CD14-positive monocyte (primary cell): ENCODE measurements at regions not wholly inside any gene's neighbourhood (a gene's known extent, or its start where the extent isn't known, plus 50 kb on each side); places are given as distances from the start of the nearest gene placed in this dataset.

Experiments used
- DNase-seq, 3 donors: peaks; one replicate each; pipeline ENCODE4 v3.0.0-alpha.2; 2011 to 2022
- H2AFZ ChIP-seq: 2 replicates; pipeline ENCODE4 v1.6.0; 2012; ENCODE audit warnings: mild to moderate bottlenecking, low read depth, low read length, inconsistent platforms; ENCODE audit not compliant: insufficient read depth, poor library complexity, severe bottlenecking
- H3K27ac ChIP-seq, 2 donors: 1 replicate in 1 of 2; 2 replicates in 1 of 2; pipeline ENCODE4 v1.5.1; 2012 to 2013; ENCODE audit warnings: low read length in 2 of 2, control low read depth in 1 of 2, inconsistent platforms in 1 of 2, low read depth in 1 of 2, mild to moderate bottlenecking in 1 of 2
- H3K27me3 ChIP-seq, 2 donors: one replicate each; pipeline versions ENCODE4 v1.6.0 to v1.6.1; 2011 to 2013; ENCODE audit warnings: low read length in 2 of 2; ENCODE audit not compliant: control insufficient read depth in 2 of 2, insufficient read depth in 2 of 2
- H3K36me3 ChIP-seq, 2 donors: replicated peaks in 1 of 2; 1 replicate in 1 of 2; 2 replicates in 1 of 2; pipeline versions ENCODE4 v1.5.1 to v1.6.1; 2012 to 2013; ENCODE audit warnings: low read length in 2 of 2, control low read depth in 1 of 2, inconsistent platforms in 1 of 2, mild to moderate bottlenecking in 1 of 2; ENCODE audit not compliant: insufficient read depth in 2 of 2, control insufficient read depth in 1 of 2
- H3K4me1 ChIP-seq, 2 donors: 1 replicate in 1 of 2; 2 replicates in 1 of 2; pipeline versions ENCODE4 v1.5.1 to v1.6.1; 2012 to 2013; ENCODE audit warnings: low read length in 2 of 2, control low read depth in 1 of 2, inconsistent platforms in 1 of 2, mild to moderate bottlenecking in 1 of 2, moderate library complexity in 1 of 2; ENCODE audit not compliant: insufficient read depth in 2 of 2, control insufficient read depth in 1 of 2
- H3K4me2 ChIP-seq: replicated peaks from 2 replicates; pipeline ENCODE3; 2012; ENCODE audit warnings: low read length, moderate library complexity, mild to moderate bottlenecking; ENCODE audit not compliant: poor library complexity, severe bottlenecking; ENCODE audit errors: extremely low read depth
- H3K4me3 ChIP-seq, 3 experiments: fragments of 200-600 bp in 1 of 3; sonication (generic) in 1 of 3; replicated peaks in 1 of 3; 1 replicate in 2 of 3; 2 replicates in 1 of 3; pipeline ENCODE4 v1.5.1; 2011 to 2013; ENCODE audit warnings: low read length in 3 of 3, mild to moderate bottlenecking in 3 of 3, control low read depth in 2 of 3, low read depth in 2 of 3, inconsistent platforms in 1 of 3, moderate library complexity in 1 of 3
- H3K79me2 ChIP-seq: 2 replicates; pipeline ENCODE4 v1.6.0; 2012; ENCODE audit warnings: mild to moderate bottlenecking, control low read depth, inconsistent platforms, low read length, moderate library complexity; ENCODE audit not compliant: insufficient read depth
- H3K9ac ChIP-seq: 2 replicates; pipeline ENCODE4 v1.6.0; 2017; ENCODE audit warnings: low read length, mild to moderate bottlenecking; ENCODE audit not compliant: insufficient read depth, poor library complexity, severe bottlenecking
- H3K9me3 ChIP-seq, 2 donors: replicated peaks in 1 of 2; 1 replicate in 1 of 2; 2 replicates in 1 of 2; pipeline versions ENCODE4 v1.5.1 to v1.6.1; 2012 to 2013; ENCODE audit warnings: low read length in 2 of 2, control low read depth in 1 of 2; ENCODE audit not compliant: control insufficient read depth in 1 of 2, insufficient read depth in 1 of 2
- H4K20me1 ChIP-seq: 2 replicates; pipeline ENCODE4 v1.6.0; 2012; ENCODE audit warnings: mild to moderate bottlenecking, low read length, control low read depth, moderate library complexity; ENCODE audit not compliant: insufficient read depth
- H3K27ac Mint-ChIP-seq, 7 donors: one replicate each; pipeline ENCODE4 v1.8.0; 2020; ENCODE audit warnings: mild to moderate bottlenecking in 7 of 7, mixed read lengths in 7 of 7, moderate library complexity in 6 of 7, inconsistent platforms in 2 of 7
- H3K27me3 Mint-ChIP-seq, 3 donors: one replicate each; pipeline ENCODE4 v1.8.0; 2021 to 2022; ENCODE audit warnings: low read depth in 3 of 3, mild to moderate bottlenecking in 3 of 3, mixed read lengths in 3 of 3, moderate library complexity in 3 of 3, inconsistent platforms in 1 of 3
- H3K36me3 Mint-ChIP-seq, 2 donors: one replicate each; pipeline ENCODE4 v1.8.0; 2020; ENCODE audit warnings: mixed read lengths in 2 of 2, inconsistent platforms in 1 of 2, mild to moderate bottlenecking in 1 of 2
- H3K4me1 Mint-ChIP-seq: one replicate; pipeline ENCODE4 v1.8.0; 2020; ENCODE audit warnings: mild to moderate bottlenecking, mixed read lengths
- H3K4me3 Mint-ChIP-seq, 2 donors: one replicate each; pipeline ENCODE4 v1.8.0; 2020; ENCODE audit warnings: mild to moderate bottlenecking in 2 of 2, mixed read lengths in 2 of 2, moderate library complexity in 1 of 2
- H3K9me3 Mint-ChIP-seq, 7 donors: one replicate each; pipeline ENCODE4 v1.8.0; 2020 to 2022; ENCODE audit warnings: mixed read lengths in 7 of 7, mild to moderate bottlenecking in 6 of 7, moderate library complexity in 6 of 7, inconsistent platforms in 2 of 7
- CTCF ChIP-seq: fragments of 200-600 bp; IDR thresholded peaks from one replicate; pipeline ENCODE4 v1.8.0; 2022; ENCODE audit warnings: antibody characterized with exemption, mild to moderate bottlenecking
- WGBS: methylation state at CpG from one replicate; pipeline ENCODE4 v1.1.5; 2013; ENCODE audit warnings: missing lambda C conversion rate; ENCODE audit not compliant: insufficient coverage; 5-methylcytosine and 5-hydroxymethylcytosine counted together
- intact Hi-C, 2 donors: fragments of 100-400 bp; cut with micrococcal nuclease; formaldehyde crosslinking; loops; one replicate each; pipeline versions ENCODE4 v1.15.0 to v1.15.1; 2023

DNA sequence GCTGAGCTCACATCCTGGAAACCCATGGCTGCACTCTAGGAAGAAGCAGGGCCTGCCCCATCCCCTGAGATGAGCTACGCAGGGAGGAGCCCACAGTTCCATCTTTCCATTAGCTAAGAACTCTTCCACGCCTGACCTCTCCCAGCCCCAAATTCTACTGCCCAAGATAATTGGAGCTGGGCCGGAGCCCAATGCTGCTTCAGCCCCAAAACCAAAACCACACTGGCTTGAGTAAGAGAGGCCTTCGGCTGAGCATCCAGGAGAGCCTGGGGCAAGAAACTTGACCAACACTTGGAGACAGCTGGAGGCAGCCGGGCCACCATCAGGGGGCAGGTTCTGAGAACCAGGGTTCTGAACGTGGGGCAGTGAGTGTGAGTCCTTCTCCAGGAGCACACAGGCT lies 116.1 kb upstream of the ZMIZ1 start:
- H3K36me3 Mint-ChIP-seq = no peaks in the 10 kb centered on the region
- peaks cover 0 to 6% of the 10 kb centered on the region in 2 donors for H3K4me1 ChIP-seq
- H3K27me3 Mint-ChIP-seq = peaks cover 1 to 14% (median 3%) of the 10 kb centered on the region in 3 donors
- no peaks in the 10 kb centered on the region for H3K9me3 Mint-ChIP-seq
- no peaks in the 10 kb centered on the region for H4K20me1 ChIP-seq
- no peaks in the 10 kb centered on the region for H3K36me3 ChIP-seq
- peaks cover 9% of the 10 kb centered on the region for H3K4me1 Mint-ChIP-seq
- H3K27me3 ChIP-seq = no peaks in the 10 kb centered on the region
- no peaks in the 10 kb centered on the region for H3K79me2 ChIP-seq
- no peak for DNase-seq
- H3K4me3 ChIP-seq = no peak overlapping the region
- H3K4me2 ChIP-seq = no peak overlapping the region
- intact Hi-C loops = loop anchor here in 1 of 2 donors (10.0 kb wide), 1 partner anchor 232 kb away; no protein-coding TSS in a partner anchor
- H3K4me3 Mint-ChIP-seq = no peak overlapping the region
- WGBS = 21% methylated on average over 5 of the region's 6 CpGs
- TF ChIP-seq CTCF = no peak
- H3K27ac ChIP-seq = no peak overlapping the region
- H3K9me3 ChIP-seq = no peaks in the 10 kb centered on the region
- no peak overlapping the region for H3K27ac Mint-ChIP-seq
- no peak overlapping the region for H3K9ac ChIP-seq
- peak overlapping the region; percentile 41 for H2AFZ ChIP-seq

DNA sequence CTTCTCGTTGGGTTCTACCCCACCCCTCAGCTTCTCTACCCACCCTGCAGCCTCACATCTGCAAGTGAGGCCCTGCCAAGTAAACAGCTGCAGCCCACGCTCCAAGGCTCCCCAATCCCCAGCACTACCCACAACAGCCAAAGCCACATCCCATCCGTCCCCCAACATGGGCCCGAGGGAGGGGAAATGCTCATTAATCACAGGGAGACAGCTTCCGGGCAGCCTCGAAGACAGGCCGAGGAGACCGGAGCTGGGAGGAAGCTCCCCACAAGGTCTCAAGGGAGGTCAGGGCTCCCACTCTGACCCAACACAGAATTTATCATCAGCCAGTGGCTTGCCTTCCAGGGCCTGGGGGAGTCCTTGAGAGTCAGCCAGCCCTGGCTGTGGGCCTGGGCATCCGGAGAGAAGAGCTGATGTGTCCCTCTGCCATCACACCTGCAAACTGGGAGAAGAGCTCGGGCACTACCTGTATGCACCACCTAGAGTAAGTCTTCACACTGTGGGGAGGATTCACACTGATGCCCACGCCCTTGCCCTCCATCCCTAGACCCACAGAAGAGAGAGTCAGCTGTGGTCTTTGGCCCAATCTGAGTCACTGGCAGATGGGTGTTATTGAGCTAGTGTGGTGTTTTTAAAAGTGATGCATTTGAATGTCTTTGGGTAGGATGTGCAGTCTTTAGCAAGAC lies 115.5 kb upstream of the ZMIZ1 start:
- H3K27me3 ChIP-seq = no peaks in the 10 kb centered on the region
- no peak overlapping the region for H3K4me2 ChIP-seq
- H3K9ac ChIP-seq = no peak overlapping the region
- no peaks in the 10 kb centered on the region for H3K36me3 Mint-ChIP-seq
- no peak overlapping the region for H3K4me3 Mint-ChIP-seq
- no peak overlapping the region for H3K27ac Mint-ChIP-seq
- no peaks in the 10 kb centered on the region for H3K36me3 ChIP-seq
- no peak overlapping the region for H3K27ac ChIP-seq
- no peaks in the 10 kb centered on the region for H3K79me2 ChIP-seq
- no peak for TF ChIP-seq CTCF
- no peaks in the 10 kb centered on the region for H3K9me3 Mint-ChIP-seq
- DNase-seq = peak in 1 of 3 donors; percentile 45
- H3K4me1 Mint-ChIP-seq = peaks cover 9% of the 10 kb centered on the region
- H3K27me3 Mint-ChIP-seq = peaks cover 1 to 14% (median 3%) of the 10 kb centered on the region in 3 donors
- H3K4me3 ChIP-seq = no peak overlapping the region
- 7% methylated on average over 2 of the region's 11 CpGs for WGBS
- H3K4me1 ChIP-seq = peaks cover 0 to 6% of the 10 kb centered on the region in 2 donors
- intact Hi-C loops = loop anchor here in 1 of 2 donors (10.0 kb wide), 1 partner anchor 232 kb away; no protein-coding TSS in a partner anchor
- no peaks in the 10 kb centered on the region for H4K20me1 ChIP-seq
- no peaks in the 10 kb centered on the region for H3K9me3 ChIP-seq
- peak overlapping the region; percentile 41 for H2AFZ ChIP-seq
